IMR-90 (cell line): ENCODE measurements at regions not wholly inside any gene's neighbourhood (a gene's known extent, or its start where the extent isn't known, plus 50 kb on each side); places are given as distances from the start of the nearest gene placed in this dataset.

ENCODE experiments used
- ATAC-seq: fragments of 200-7000 bp; cut with Tn5 transposase; 2 replicates; pipeline ENCODE4 v1.9.1; 2020; ENCODE audit warnings: low read depth, mild to moderate bottlenecking, moderate library complexity
- BruUV-seq: library from RNA; stranded (reverse); fragments of 400-500 nt; replicated peaks from 2 replicates; lab custom pipeline; 2021; lab: Mats Ljungman, UMichigan
- CTCF ChIA-PET: fragments of 300-600 bp; formaldehyde crosslinking; extraction: SDS; loops from one replicate; lab custom pipeline; 2021; ENCODE audit warnings: antibody characterized with exemption; lab: Yijun Ruan, JAX
- POLR2A ChIA-PET: fragments of 300-600 bp; sonication (Branson Sonifier 250); formaldehyde crosslinking; loops from one replicate; lab custom pipeline; 2022; ENCODE audit warnings: antibody characterized with exemption; ENCODE audit not compliant: unreplicated experiment; lab: Charles Lee
- DNase-seq: peaks from one replicate; pipeline ENCODE4 v3.0.0; 2013
- H2AFZ ChIP-seq: replicated peaks from 2 replicates; pipeline ENCODE3; 2013; ENCODE audit warnings: low read length, mild to moderate bottlenecking; ENCODE audit not compliant: poor library complexity
- H2AK5ac ChIP-seq: 2 replicates; pipeline ENCODE4 v1.6.1; 2013; ENCODE audit warnings: low read depth, low read length, inconsistent platforms
- H2AK9ac ChIP-seq: replicated peaks from 2 replicates; pipeline ENCODE3; 2013; ENCODE audit warnings: mild to moderate bottlenecking, low read depth, low read length, moderate library complexity; ENCODE audit not compliant: poor library complexity
- H2BK120ac ChIP-seq: 2 replicates; pipeline ENCODE4 v1.6.1; 2013; ENCODE audit warnings: low read depth, low read length, inconsistent platforms
- H2BK15ac ChIP-seq: 3 replicates; pipeline ENCODE4 v1.6.1; 2013; ENCODE audit warnings: low read depth, low read length, inconsistent platforms
- H2BK20ac ChIP-seq: 2 replicates; pipeline ENCODE4 v1.6.1; 2013; ENCODE audit warnings: low read depth, mild to moderate bottlenecking, inconsistent platforms, low read length, moderate library complexity
- H2BK5ac ChIP-seq: 2 replicates; pipeline ENCODE4 v1.6.1; 2013; ENCODE audit warnings: mild to moderate bottlenecking, low read depth, low read length, inconsistent platforms; ENCODE audit not compliant: poor library complexity, severe bottlenecking
- H3K14ac ChIP-seq: replicated peaks from 2 replicates; pipeline ENCODE4 v1.6.1; 2013; ENCODE audit warnings: low read depth, low read length, inconsistent platforms
- H3K18ac ChIP-seq: 2 replicates; pipeline ENCODE4 v1.6.1; 2013; ENCODE audit warnings: low read depth, low read length, control low read depth
- H3K23ac ChIP-seq: 2 replicates; pipeline ENCODE4 v1.6.1; 2013; ENCODE audit warnings: low read depth, low read length, inconsistent platforms
- H3K27ac ChIP-seq: 2 replicates; pipeline ENCODE4 v1.5.1; 2013; ENCODE audit warnings: mild to moderate bottlenecking, control low read depth, low read length; ENCODE audit not compliant: insufficient read depth
- H3K27me3 ChIP-seq: 2 replicates; pipeline ENCODE4 v1.6.1; 2013; ENCODE audit warnings: low read length; ENCODE audit not compliant: control insufficient read depth, insufficient read depth
- H3K36me3 ChIP-seq: 2 replicates; pipeline ENCODE4 v1.6.1; 2013; ENCODE audit warnings: low read length, mixed read lengths; ENCODE audit not compliant: control insufficient read depth, insufficient read depth
- H3K4ac ChIP-seq: 2 replicates; pipeline ENCODE4 v1.6.1; 2013; ENCODE audit warnings: low read depth, low read length, inconsistent platforms
- H3K4me1 ChIP-seq: 2 replicates; pipeline ENCODE4 v1.6.1; 2013; ENCODE audit warnings: low read length, mixed read lengths; ENCODE audit not compliant: control insufficient read depth, insufficient read depth
- H3K4me2 ChIP-seq: 2 replicates; pipeline ENCODE4 v1.6.1; 2013; ENCODE audit warnings: low read depth, mild to moderate bottlenecking, control low read depth, low read length, moderate library complexity
- H3K4me3 ChIP-seq: 2 replicates; pipeline ENCODE4 v1.5.1; 2013; ENCODE audit warnings: low read depth, mild to moderate bottlenecking, control low read depth, low read length, moderate library complexity; ENCODE audit not compliant: insufficient read depth
- H3K56ac ChIP-seq: 2 replicates; pipeline ENCODE4 v1.6.1; 2013; ENCODE audit warnings: low read length, inconsistent platforms; ENCODE audit not compliant: insufficient read depth; ENCODE audit errors: extremely low read depth
- H3K79me1 ChIP-seq, 2 experiments: 2 replicates each; pipeline ENCODE4 v1.6.1; 2013; ENCODE audit warnings: low read length in 2 of 2, inconsistent platforms in 1 of 2, low read depth in 1 of 2
- H3K9ac ChIP-seq: 2 replicates; pipeline ENCODE4 v1.6.1; 2013; ENCODE audit warnings: low read depth, low read length, control low read depth
- H3K9me1 ChIP-seq: 2 replicates; pipeline ENCODE4 v1.6.1; 2013; ENCODE audit warnings: low read length, inconsistent platforms; ENCODE audit not compliant: insufficient read depth
- H3K9me3 ChIP-seq: 2 replicates; pipeline ENCODE4 v1.6.1; 2013; ENCODE audit warnings: low read length; ENCODE audit not compliant: control insufficient read depth, insufficient read depth
- H4K20me1 ChIP-seq: 2 replicates; pipeline ENCODE4 v1.6.1; 2013; ENCODE audit warnings: low read length, inconsistent platforms; ENCODE audit not compliant: insufficient read depth
- H4K5ac ChIP-seq: 2 replicates; pipeline ENCODE4 v1.6.1; 2013; ENCODE audit warnings: mild to moderate bottlenecking, low read depth, low read length, control low read depth
- H4K8ac ChIP-seq, 2 experiments: 2 replicates each; pipeline ENCODE4 v1.6.1; 2013; ENCODE audit warnings: low read depth in 2 of 2, low read length in 2 of 2, control low read depth in 1 of 2, inconsistent platforms in 1 of 2
- H4K91ac ChIP-seq: 2 replicates; pipeline ENCODE4 v1.6.1; 2013; ENCODE audit warnings: low read depth, low read length, inconsistent platforms; ENCODE audit not compliant: insufficient read depth
- BHLHE40 ChIP-seq: fragments of 150-350 bp; IDR thresholded peaks from 2 replicates; pipeline ENCODE4 v1.6.1; 2016; ENCODE audit warnings: mild to moderate bottlenecking, low read depth, low read length
- CHD1 ChIP-seq: IDR thresholded peaks from 2 replicates; pipeline ENCODE4 v1.6.1; 2012; ENCODE audit warnings: low read depth, low read length, improper control_type of control experiment
- WGBS, 2 experiments: methylation state at CpG; one replicate each; pipeline versions ENCODE4 v1.1.5 to v1.1.7; 2013; ENCODE audit warnings: missing lambda C conversion rate in 2 of 2; ENCODE audit not compliant: insufficient read length in 1 of 2; ENCODE audit errors: extremely low coverage in 2 of 2; 5-methylcytosine and 5-hydroxymethylcytosine counted together
- dilution Hi-C: fragments of 300-500 bp; cut with HindIII; formaldehyde crosslinking; loops from one replicate; pipeline ENCODE4 v1.14.3; 2018; ENCODE audit warnings: low sequenced_read_pairs; ENCODE audit not compliant: unreplicated experiment
- in situ Hi-C: fragments of 300-500 bp; cut with MboI; formaldehyde crosslinking; loops from 3 replicates; pipeline ENCODE4 v1.14.3; 2019; ENCODE audit warnings: low sequenced_read_pairs, inconsistent platforms, mixed read lengths
- intact Hi-C: fragments of 100-400 bp; cut with micrococcal nuclease; formaldehyde crosslinking; loops from 2 replicates; pipeline ENCODE4 v1.10.0; 2022
- TF ChIP-seq, protein P1 (sequence below): fragments of 150-350 bp; IDR thresholded peaks from 2 replicates; pipeline ENCODE4 v1.6.1; 2017; ENCODE audit warnings: mild to moderate bottlenecking, antibody characterized with exemption, low read length, low read depth

DNA sequence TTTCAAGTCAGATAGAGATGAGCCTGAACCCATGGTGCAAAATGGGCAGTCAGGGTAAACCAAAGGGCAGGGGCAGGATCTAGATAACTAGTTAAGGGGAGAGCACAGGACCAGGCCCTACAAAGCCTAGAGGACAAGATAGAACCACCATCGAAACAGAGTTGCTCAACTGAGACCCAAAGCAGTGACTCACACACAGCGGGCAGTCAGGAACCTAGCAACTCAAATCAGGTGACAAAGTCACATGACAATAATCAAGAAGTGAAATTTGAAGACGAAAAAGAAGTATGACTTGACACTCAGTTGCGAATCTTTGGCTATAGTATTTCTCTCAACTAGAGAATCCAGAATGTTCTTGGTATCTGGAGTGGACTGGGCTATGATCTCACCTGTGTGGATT lies 136.0 kb upstream of the PTPRG start:
- Histone ChIP-seq H3K36me3 (no peaks in the 10 kb centered on the region), H4K5ac (no peak overlapping the region), H3K23ac (no peak overlapping the region), H3K4ac (no peak overlapping the region), H2AK5ac (no peak overlapping the region), H4K8ac (no peak overlapping the region), H2BK15ac (no peak overlapping the region), H3K27ac (no peak overlapping the region), H3K4me3 (no peak overlapping the region), H3K56ac (no peak overlapping the region), H4K20me1 (no peaks in the 10 kb centered on the region), H2BK20ac (no peak overlapping the region), H3K9me3 (no peaks in the 10 kb centered on the region), H3K18ac (no peak overlapping the region), H2BK5ac (no peak overlapping the region), H3K4me1 (no peaks in the 10 kb centered on the region), H4K91ac (no peak overlapping the region), H3K9ac (no peak overlapping the region), H3K9me1 (no peaks in the 10 kb centered on the region), H3K14ac (no peak overlapping the region), H2BK120ac (no peak overlapping the region), H3K79me1 (no peaks in the 10 kb centered on the region), H3K27me3 (no peaks in the 10 kb centered on the region), H3K4me2 (no peak overlapping the region), H2AFZ (no peak overlapping the region), H2AK9ac (no peak overlapping the region)
- ATAC-seq (no peak), DNase-seq (no peak)
- POLR2A ChIA-PET = no interaction called here
- dilution Hi-C loops = no loop called here
- CTCF ChIA-PET = no interaction called here
- TF ChIP-seq, protein P1, sequence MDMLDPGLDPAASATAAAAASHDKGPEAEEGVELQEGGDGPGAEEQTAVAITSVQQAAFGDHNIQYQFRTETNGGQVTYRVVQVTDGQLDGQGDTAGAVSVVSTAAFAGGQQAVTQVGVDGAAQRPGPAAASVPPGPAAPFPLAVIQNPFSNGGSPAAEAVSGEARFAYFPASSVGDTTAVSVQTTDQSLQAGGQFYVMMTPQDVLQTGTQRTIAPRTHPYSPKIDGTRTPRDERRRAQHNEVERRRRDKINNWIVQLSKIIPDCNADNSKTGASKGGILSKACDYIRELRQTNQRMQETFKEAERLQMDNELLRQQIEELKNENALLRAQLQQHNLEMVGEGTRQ = 0 out of 2 replicates have a peak, but pooled peaks have one; percentile 6
- TF ChIP-seq CHD1 (no peak), BHLHE40 (no peak)
- no TSS peak for BruUV-seq
- intact Hi-C loops = no loop called here
- in situ Hi-C loops = no loop called here
- WGBS, 2 experiments = 82% methylated on average over 2 of the region's 4 CpGs; no CpG with 5 or more reads in 1 of the 2 experiments
